Stimulated activated CD4-positive, alpha-beta T cell treated with anti-CD3 and anti-CD28 coated beads, Interleukin-15, amount 100 ng/mL, for 48 hours (primary cell): ENCODE measurements at regions not wholly inside any gene's neighbourhood (a gene's known extent, or its start where the extent isn't known, plus 50 kb on each side); places are given as distances from the start of the nearest gene placed in this dataset.

ENCODE experiments used
- DNase-seq, 2 donors: peaks; one replicate each; pipeline ENCODE4 v3.0.0-alpha.2; 2020; ENCODE audit warnings: low read depth in 2 of 2

DNA sequence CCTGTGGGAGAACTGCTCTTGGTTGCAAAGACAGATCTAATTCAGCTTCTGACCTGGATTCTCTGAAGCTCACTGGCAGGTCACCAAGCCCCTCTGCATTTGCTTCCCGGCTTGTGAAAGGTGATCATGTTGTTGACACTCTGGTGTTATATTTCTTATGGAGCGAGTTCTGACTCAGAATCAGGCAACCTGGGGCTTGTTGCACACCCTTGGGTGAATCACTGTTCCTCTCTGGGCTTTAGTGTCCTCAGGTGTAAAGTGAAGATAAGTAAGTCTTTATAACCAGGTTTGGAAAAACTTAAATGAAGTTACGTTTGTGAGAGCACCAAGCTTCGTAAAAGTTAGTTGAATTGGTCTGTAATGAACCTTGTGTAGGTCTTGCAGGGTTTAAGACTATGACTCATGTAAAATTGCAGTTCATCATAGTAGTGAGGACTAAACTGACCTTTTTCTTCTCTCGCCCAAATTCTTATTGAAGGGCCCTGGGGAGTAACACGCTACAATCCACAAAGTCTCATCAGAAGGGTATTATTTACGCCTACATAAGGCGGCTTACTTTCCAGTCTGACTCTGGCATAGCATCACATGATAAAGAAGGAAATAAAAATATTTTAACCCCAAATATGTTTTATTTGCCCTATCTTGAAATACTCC is 218.6 kb downstream of the TMEM38B start:
- no peak for DNase-seq

DNA sequence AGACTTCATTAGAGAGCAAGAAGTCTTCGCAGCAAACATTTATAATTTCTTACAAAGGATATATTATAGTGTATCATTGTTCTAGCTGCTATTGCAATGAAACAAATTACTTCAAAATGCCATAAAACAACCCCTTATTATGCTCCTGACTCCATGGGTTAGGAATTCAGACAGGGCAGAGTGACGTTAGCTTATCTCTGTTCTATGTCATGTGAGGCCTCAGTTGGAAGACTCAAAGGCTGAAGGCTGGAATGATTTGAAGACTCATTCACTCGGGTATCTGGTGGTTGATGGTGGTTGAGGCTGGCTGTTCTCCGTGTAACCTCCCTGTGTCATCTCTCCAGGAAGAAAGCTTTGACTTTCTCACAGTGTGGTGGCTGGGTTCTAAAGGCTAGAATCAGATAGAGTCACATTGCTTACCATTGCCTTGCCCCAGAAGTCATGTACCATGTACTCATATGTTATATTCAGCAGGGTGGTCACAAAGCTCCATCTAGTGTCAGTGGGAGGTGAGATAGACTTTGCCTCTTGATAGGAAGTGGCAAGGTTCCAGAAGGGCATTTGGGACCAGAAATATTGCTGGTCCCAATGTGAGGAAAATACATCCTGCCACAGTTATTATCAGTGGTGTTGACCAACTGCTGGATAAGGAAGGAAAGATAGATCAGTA is 226.9 kb downstream of the TMEM38B start:
- no peak for DNase-seq

DNA sequence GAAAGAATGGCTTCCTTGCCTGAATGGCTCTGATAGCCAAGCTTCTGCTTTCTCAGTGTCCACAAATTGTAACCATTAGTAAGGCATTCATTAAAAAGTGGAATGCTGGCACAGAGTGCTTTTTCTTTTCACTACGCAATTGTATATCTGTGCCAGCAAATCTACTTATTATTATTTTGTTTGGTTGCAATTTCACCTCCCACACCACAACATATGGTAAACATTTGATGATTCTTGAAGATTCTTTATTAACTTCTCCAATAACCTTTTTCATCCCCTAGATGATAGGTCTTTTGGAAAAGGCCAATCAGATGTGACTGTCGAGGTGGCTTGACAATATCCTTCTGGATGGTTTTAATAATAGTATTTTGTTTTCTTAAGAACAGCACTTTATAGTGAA is 234.1 kb downstream of the TMEM38B start:
- no peak for DNase-seq

DNA sequence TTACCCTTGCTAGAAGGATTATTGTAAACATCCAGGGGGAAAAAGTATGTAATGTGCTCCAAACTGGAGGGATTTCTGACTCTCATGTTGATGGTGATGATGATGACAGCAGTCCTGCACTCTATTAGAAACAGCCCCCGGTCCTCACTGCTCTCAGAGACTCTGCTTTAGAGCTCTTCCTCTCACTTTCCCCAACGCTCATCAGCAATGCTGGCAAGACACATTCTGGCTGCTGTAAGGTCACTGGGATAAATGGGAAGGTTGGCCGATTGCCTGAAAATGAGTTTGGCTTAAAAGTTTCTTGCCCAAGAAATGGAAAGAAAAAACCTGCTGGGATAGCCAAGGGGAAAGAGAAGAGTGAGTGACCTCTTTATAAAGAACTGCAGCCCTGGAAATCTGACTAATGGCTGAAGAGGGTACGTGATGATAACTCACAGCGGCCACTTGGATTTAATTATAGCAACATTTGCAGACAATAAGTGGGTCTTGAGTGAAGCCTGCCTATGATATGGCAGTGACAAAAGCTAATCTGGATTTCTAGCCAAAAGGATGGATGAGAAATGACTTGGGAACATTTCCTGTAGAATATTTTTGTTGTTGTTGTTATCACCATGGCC is 235.8 kb downstream of the TMEM38B start:
- DNase-seq = no peak

DNA sequence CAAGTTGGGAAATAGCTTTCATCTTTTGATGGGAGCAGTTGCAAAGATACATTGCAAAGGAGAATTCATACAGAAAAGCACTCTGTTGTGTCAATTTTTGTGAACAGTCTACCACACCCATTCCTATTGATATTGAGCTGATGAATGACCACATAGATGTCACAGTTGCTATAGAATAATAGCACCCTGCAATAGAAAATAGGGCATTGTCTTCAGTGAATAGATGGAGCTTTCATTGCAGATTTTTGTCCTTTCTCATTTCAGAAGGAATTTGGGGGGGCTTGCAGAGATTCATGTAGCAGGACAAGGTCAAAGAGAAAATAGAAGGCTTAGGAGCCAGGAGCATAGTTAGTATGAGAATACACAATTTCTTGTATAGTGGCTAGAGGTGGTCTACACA is 237.9 kb downstream of the TMEM38B start:
- DNase-seq = no peak

DNA sequence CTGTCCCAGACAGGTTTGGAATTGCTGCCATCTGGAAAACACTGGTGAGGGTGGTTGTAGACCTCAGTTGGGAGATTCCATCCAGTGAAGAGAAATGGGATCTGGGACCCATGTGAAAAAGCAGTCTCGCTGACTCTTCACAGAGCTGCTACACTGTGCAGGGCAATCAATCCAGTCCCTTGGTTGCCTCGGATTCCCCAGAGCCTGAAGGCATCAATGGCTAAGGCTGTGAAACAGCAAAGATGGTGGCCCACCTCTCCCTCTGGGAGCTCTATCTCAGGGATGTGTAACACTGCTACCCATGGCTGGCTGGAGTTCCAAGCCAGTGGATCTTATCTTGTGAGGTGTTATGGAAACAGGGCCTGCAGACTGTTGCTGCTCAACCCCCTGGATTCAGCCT is 256.1 kb downstream of the TMEM38B start:
- no peak for DNase-seq

DNA sequence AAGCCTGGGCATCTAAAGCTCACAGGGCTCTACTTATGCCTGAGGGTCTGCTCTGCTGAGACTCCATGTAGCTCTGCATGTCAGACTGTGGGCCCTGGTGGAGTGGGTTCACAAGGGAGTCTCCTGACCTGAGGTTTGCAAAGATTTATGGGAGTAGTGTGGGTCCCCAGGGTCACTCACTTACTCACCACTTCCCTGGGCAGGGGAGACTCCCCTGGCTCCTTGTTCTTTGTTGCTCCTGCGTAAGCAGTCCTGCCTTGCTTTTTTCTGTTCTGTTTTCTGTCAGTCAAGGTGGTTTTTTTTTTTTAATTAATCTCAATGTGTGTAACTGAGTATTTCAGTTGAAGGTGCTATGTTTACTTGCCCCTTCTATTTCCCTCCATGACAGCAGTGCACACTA is 256.6 kb downstream of the TMEM38B start:
- DNase-seq = no peak

DNA sequence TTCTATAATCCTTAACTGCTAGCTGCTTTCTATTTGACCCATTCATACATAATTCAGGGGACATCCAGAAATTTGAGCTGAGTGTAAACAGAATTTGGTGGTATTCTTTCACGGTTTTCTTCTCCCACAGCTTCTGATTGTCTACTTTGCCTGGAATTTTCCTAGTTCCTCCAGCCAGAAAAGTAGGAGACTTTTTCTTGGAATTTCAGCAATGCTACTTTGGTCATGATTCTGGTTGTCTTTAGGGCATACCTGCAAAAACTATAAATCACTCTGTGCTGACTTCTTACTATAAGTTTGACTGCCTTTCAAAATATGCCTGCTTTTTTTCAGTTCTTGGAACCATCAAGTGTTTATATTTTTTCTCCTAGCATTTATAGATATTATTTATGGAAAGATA is 260.2 kb downstream of the TMEM38B start:
- no peak for DNase-seq

DNA sequence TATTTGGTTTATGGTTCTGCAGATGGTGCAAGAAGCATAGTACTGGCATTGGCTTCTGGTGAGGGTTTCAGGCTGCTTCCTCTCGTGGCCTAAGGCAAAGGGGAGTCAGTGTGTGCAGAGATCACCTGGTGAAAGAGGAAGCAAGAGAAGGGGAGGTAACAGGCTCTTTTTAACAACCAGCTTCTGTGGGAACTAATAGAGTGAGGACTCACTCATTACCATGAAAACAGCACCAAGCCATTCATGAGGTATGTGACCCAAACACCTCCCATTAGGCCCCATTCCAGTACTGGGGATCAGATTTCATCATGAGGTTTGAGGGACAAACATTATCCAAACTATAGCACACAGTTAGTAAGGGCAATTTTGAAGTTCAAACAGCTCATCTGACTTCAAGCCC is 263.5 kb downstream of the TMEM38B start:
- no peak for DNase-seq

DNA sequence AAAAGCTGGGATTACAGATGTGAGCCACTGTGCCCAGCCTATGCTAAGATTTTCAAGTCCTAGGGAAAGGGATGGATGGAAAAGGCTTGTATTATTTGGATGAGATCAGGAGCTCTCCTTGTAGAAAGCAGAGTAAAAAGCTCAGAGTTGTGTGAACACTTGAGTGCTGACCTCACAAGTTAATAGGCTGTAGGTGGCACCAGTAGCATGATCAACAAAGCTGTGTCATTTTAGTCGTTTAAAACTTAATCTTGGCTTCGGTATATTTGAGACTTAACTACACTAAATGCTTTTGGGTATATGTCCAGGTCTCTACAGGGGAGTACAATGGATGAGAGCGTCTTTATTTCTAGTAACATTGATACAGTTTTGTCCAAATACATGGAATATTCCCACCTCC is 264.2 kb downstream of the TMEM38B start:
- DNase-seq = no peak

DNA sequence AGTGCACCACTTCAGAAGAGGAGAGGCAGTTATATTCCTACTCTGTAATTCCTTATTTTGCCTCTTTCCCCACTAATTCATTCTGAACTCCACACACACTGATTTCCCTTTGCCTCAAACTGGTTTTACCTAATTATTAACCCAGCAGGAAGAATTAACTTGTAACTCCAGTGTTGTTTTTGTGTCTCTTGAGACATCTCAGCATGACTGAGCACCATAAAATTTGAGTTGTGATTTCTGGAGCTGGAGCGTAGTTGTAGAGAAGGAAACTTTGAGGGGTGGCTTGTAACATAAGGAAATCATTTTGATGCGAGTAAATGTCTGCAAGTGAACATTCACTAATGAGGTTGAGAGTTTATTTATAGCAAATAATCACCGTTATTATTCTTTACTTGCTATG is 265.2 kb downstream of the TMEM38B start:
- DNase-seq = no peak

DNA sequence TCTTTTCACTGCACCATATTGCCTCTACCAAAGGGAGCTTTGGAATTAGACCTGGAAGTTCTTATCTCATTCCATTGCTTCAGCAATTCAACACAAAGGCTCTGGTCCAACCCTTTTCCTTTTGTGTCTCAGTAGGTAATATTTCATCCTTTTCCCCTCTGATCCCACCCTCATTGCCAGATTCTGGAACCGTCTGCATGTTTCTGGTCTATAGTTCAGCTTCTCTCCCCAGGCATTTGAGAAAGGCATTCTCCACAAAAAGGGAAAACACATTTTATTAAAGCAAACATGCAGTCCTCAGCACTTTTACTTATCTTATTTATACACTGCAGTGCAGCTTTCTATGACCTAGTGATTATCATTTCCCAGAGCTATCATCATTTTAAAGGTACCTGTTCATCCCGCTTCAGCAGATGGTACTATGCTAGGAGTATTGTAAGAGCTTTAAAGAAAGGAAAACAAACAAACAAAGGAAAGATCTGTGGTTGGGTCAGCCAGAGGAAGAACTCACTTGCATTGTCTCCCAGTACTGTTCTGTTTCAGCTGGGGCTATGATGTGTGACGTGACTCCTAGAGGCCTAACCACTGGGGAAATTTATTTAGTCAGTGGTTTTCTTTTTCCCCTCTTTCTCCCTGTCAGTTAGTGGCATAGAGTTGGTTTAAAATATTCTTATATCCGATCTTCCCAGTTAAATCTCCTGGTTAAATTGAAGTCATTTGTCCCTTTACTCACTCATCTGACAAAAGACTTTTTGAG is 269.2 kb downstream of the TMEM38B start:
- no peak for DNase-seq

DNA sequence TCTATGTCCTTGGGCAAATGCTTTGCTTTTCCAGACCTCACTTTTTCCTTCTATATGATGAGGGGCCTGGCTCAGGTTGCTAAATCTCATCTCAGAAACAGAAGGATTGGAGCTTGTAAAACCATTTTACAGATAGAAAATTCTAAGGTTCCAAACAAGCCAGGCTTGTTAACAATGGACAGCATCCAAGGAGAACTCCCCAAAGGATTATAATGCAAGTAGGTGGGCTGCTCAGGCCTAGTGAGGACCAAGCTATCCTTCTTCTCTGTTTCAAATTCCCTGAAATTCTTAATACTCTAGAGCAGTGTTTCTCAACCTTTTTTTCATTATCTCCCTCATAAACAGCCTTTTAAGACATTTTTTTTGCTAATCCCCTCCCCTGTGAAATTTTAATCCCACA is 269.8 kb downstream of the TMEM38B start:
- no peak for DNase-seq

DNA sequence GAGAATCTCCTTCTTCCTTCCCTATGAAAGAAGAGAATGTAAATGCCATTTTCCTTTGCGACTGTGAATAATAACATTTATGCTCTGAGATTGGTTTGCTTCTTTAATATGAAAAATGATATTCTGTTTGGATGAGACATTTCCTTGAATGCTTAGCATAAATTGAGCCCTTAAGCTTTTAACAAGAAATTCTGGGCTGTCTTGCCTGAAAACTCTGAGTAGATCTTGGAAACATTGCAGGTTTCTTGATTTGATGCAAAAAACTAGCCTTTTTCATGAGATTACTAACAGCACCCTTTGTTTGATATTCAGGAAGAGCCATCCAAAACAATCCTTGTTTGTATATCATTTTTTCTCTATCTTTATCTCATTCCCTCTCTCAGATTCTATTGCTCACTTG is 272.5 kb downstream of the TMEM38B start:
- no peak for DNase-seq

DNA sequence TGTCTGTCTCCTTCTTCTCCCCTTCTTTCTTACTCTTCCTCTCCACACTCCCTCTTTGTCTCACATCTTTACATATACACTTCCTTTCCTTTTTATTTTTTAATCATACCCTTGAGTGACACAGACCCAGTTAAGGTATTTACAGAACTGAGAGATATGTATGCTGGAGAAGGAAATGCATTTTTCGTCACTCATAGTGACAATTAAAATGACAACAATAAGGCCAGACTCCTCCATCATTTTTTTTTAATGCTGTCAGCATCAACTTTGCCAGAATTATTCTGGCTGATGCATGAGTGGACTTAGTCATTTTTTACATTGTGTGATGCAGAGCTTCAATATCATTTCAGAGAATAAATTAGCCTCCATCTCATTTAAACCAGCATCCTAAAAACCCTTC is 272.9 kb downstream of the TMEM38B start:
- no peak for DNase-seq

DNA sequence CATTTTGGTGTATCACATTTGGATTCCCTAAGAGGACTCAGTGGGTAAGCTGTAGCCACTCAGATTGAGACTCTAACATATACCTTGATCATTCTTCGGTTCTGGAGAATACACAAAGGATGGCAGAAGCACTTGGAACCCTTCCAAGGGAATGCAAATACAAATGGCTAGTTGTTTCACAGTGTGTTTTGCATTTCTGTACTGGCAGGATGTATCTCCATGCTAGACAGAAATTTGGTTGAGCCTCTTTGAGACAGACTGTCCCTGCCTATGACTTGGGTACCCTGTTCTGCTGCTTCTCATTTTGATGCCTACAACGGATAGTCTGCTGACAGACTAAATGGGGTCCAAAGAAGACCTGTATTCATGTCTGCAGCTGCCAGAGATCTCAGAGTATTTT is 273.5 kb downstream of the TMEM38B start:
- DNase-seq = no peak

DNA sequence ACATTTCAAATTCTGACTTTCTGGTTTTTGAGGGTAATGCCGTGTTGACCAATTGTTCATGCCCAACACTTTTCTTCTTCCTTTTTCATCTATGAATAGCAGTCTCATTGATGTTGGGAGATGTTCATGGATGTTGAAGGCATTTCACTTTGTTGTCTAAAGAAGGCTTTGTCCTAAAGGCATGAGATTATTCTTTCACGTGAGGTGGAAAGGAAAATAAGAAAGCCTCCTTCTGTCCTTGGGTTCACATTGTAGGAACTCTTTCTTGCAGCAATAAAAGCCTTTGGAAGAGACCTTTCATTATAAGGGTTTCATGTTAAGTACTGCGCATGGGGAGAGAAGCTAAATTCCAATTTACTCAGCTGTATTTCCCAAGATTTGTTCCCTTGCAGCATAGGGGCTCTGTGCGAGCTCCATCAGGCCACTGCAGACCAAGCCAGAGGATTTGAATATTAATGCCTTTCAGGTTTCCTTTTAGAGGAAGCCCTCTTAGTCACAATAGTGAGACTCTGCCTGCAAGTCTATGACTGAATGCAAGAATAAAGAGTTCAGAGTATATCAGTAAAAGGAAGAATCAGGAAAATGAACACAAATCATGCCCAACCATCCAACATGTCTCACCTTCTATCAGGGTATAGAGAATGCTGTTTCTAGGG is 274.6 kb downstream of the TMEM38B start:
- DNase-seq = no peak

DNA sequence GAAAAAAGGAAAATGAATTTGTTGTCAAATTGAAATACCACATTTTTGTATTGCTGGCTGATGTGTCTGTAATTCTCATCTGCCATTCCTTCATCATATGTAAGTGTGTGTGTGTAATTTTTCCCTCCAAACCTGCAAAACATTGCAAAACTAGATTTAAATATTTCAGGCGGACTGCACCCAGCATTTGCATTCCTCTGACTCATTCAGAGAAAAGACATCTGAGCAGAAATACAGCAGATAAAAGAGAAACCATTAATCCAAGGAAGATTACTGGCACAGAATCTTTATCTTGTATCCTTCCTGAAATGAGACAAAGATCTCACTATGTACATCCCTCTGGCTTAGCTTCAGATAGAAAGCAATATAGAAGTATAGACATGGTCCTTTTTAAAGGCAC is 275.3 kb downstream of the TMEM38B start:
- no peak for DNase-seq

DNA sequence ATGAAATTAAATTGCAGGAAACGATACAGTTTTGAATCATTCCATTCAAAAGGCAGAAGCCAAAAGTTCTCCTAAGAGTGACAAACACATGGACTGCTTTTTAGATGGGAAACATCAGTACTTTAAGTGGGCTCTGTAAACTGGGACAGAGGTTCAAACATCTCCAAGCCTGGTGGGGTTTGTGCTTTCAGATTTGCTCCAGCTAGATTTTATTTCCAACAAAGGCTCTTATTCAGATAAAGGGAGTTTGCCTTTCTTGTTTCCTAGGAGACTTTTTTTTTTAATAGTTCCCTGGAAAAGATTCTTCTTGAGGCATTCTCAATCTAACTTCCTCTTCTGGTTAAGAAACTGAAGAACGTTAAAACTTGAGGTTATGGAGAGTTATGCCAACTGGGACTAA is 277.6 kb downstream of the TMEM38B start:
- DNase-seq = no peak

DNA sequence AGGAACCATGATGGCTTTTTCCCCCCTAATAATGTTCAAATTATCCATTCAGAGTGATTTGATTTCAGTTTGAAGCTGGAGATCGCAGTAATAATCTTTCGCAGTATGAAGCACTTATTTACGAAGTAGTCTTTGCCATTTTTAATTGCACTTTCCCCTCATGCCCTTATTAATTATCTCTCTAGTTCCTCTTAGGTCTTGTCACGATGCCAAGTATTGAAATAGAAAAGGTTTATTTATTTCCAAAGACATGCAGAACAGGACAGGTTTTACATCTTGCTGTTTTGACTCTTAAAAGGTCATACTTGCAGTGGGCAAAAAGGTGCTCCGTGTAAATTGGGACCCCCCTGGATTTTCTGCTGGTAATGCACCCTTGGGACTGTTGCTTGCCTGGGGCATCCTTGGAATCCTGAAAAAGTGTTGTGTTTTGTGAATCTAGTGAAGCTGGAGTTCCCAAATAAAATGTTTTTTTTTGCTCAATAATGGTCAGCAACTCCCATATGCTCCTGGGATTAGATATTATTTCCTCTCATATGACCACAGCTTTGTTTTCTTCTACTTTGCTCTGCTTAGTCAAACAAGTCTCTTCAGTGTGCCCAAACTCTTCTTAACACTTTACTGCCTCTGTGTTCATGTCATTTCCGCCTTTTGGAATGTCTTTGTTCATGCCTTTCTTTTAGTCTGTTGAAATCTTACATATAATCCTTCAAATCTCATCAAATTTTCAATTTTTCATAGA is 278.3 kb downstream of the TMEM38B start:
- no peak for DNase-seq

DNA sequence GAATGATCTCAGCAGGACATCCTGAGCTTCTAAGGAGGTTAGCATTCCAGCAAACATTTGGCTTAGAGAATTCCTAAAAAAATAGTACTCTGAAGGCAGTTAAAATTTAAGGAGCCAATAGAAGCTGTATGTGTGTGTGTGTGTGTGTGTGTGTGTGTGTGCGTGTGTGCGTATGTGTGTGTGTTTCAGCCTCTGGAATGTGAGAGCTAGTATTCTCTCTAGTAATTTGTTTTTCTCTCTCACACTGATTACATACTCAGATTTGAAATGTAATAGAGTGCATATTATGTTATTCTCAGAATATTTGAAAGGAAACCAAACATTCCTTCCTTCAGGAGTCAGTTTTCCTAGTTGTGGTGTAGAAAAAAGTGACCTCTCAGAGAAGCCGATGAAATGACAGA is 279.6 kb downstream of the TMEM38B start:
- no peak for DNase-seq
